ENCODE measurements at regions not wholly inside any gene's neighbourhood (a gene's known extent, or its start where the extent isn't known, plus 50 kb on each side); places are given as distances from the start of the nearest gene placed in this dataset.

- TF ChIP-seq CTCF (conservative IDR thresholded peaks at IDR 0.05; ENCODE audit: low read depth, low read length), result no peak
- DNase-seq (ENCODE audit: low read depth), result no peak
These were observed 136.4 kb upstream of the NDST4 start for GRCh38 chr4:115249808-115250207.

GRCh38 chr4:115234405-115235093 is 121.1 kb upstream of the NDST4 start:
- H3K4me3 ChIP-seq (ENCODE audit: low read length), result no peak overlapping the region
- peak; percentile 34 for TF ChIP-seq CTCF (conservative IDR thresholded peaks at IDR 0.05; ENCODE audit: low read depth, low read length)
- DNase-seq (ENCODE audit: low read depth), result no peak

More at GRCh38 chr4:115249808-115250207, 136.4 kb upstream of the NDST4 start:
- H3K4me3 ChIP-seq (ENCODE audit: low read length), result no peak overlapping the region

- TF ChIP-seq CTCF (conservative IDR thresholded peaks at IDR 0.05; ENCODE audit: low read depth, low read length), result no peak
- DNase-seq (ENCODE audit: low read depth), result no peak
- H3K4me3 ChIP-seq (ENCODE audit: low read length), result no peak overlapping the region
These were observed 120.2 kb upstream of the NDST4 start for GRCh38 chr4:115233600-115233999.

GRCh38 chr4:115229873-115230272 is 116.5 kb upstream of the NDST4 start:
- H3K4me3 ChIP-seq (ENCODE audit: low read length), result no peak overlapping the region
- no peak for TF ChIP-seq CTCF (conservative IDR thresholded peaks at IDR 0.05; ENCODE audit: low read depth, low read length)
- DNase-seq (ENCODE audit: low read depth), result no peak

GRCh38 chr4:115228851-115229250 is 115.4 kb upstream of the NDST4 start:
- TF ChIP-seq CTCF (conservative IDR thresholded peaks at IDR 0.05; ENCODE audit: low read depth, low read length), result no peak
- DNase-seq (ENCODE audit: low read depth), result no peak
- H3K4me3 ChIP-seq (ENCODE audit: low read length), result no peak overlapping the region

GRCh38 chr4:115222061-115222460 is 108.6 kb upstream of the NDST4 start:
- DNase-seq (ENCODE audit: low read depth), result no peak
- no peak for TF ChIP-seq CTCF (conservative IDR thresholded peaks at IDR 0.05; ENCODE audit: low read depth, low read length)
- H3K4me3 ChIP-seq (ENCODE audit: low read length), result no peak overlapping the region

- DNase-seq (ENCODE audit: low read depth), result no peak
- H3K4me3 ChIP-seq (ENCODE audit: low read length), result no peak overlapping the region
- no peak for TF ChIP-seq CTCF (conservative IDR thresholded peaks at IDR 0.05; ENCODE audit: low read depth, low read length)
These were observed 106.4 kb upstream of the NDST4 start for GRCh38 chr4:115219862-115220261.

All from retinal pigment epithelial cell (primary cell).